T-helper 1 cell treated with Interleukin-12 subunit alpha and Interleukin-12 subunit beta and Interleukin-4 antibody, amounts not matched to agents 30 ng/mL and 1 ng/mL, for 36 hours (primary cell): ENCODE measurements at regions not wholly inside any gene's neighbourhood (a gene's known extent, or its start where the extent isn't known, plus 50 kb on each side); places are given as distances from the start of the nearest gene placed in this dataset.

ENCODE experiments used
- intact Hi-C: fragments of 100-400 bp; cut with micrococcal nuclease; formaldehyde crosslinking; loops from one replicate; pipeline ENCODE4 v1.15.1; 2024

DNA sequence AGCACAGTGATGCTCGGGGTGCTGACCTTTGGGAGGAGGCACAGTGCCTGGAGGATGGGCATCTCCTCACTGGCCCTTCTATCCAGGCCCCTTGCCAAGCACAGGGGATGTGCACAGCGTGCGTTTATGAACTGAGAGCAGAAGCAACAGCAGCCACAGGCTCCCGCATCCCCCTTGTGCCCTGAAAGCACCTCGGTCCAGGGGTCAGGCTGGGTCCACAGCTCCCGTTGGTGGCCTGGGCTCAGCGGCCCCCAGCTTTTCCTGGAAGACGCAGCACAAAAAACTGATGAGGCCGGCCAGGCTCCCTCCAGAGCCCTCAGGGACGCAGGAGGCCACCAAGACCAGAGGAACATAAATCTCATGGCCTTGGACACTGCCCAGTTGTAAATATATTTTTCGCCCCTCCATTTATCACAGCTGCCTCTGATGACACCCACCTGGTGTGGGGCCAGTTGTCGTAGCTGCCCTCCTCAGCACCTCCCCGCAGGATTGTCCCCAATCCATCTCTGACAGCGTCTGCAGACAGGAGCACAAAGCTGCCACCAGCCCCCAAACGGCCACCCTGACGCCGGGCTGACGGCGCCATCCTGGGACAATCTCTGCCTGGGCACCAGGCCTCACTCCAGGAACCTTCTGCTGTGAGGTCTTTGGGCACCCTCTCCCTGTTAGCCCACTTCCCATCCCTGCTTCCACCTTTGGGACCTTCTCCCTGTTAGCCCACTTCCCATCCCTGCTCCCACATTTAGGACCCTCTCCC lies 203.1 kb downstream of the BRD1 start:
- intact Hi-C loops = no loop called here

DNA sequence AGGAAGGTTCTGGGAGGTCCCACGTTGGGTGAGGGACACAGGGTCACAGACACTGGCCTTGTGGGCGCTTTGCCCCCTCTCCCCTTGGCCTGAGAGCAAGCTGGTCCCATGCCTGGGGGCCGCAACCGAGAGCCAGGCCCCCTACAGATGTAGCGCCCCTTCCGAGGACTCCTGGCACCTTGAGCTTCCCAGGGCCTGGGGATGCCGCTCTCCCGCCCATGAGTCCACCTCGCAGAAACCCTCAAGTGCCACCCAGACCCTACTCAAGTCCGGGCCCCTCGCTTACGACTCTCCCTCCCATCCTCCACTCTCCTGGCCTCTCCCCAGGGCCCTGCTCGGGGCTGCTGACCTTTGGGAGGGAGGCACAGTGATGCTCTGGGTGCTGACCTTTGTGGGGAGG lies 204.0 kb downstream of the BRD1 start:
- intact Hi-C loops = no loop called here

GRCh38 chr22:49623176-49623575 lies 204.5 kb downstream of the BRD1 start:
- intact Hi-C loops = no loop called here

DNA sequence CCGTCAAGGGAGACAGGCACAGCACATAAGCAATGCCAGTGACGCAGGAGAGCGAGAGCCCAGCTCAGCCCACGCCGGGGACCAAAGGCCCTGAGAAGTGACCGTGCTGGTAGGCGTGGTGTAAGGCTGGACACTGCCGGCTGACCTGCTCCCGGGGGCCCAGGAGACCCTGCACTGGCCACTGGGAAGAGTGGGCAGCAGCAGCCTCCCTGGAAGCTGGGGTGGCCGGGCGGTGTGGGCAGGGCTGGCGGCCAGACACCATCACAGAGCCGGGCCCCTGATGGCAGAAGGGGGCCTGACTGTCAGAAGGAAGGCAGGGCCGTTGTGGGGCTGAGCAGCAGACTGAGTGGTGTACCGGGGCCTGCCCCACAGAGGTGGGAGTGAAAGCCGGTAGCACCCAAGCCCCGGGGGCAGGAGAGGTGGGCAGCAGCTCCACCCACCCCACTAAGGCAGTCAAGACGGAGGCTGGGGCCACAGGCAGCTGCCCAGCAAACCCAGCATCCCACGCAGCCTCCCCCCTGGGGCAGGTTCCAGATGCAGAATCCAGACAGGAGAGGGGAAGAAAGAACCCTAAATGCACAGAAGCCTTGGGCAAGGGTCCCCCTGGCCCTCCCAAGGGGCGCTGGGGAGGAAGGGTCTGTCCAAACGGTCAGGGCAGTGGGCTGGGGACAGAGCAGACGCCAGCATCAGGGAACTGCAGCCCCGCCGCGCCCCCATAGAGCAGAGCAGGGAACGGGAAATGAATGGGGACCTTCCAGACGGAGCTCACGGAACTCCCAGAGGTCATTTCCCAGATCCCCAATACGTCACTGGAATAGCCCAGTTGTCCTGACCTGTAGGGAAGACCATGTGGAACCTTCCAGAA lies 205.2 kb downstream of the BRD1 start:
- intact Hi-C loops = no loop called here

- intact Hi-C loops = no loop called here
These were observed 206.0 kb downstream of the BRD1 start for GRCh38 chr22:49621601-49622210.

- intact Hi-C loops = no loop called here
These were observed 207.0 kb downstream of the BRD1 start for GRCh38 chr22:49620666-49621065.

GRCh38 chr22:49620003-49620556 lies 207.6 kb downstream of the BRD1 start:
- intact Hi-C loops = no loop called here

DNA sequence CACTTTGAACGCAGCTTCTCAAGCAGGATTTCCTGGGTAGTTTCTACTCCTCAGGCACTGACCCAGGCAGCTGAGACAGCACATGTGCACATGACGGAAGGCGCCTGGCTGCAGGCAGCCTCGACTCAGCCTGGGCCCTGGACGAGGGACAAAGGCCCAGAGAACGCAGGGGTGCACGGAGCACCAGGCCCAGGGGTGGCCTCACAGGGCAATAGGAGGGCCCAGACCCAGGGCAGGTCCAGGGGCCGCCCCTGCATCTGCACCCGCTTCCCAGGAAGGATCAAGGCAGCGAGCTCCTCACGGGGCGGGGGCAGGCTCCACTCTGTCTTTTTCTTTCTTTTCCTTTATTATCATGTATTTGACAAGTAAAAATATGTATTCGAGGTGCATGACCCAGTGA lies 208.4 kb downstream of the BRD1 start:
- intact Hi-C loops = no loop called here

DNA sequence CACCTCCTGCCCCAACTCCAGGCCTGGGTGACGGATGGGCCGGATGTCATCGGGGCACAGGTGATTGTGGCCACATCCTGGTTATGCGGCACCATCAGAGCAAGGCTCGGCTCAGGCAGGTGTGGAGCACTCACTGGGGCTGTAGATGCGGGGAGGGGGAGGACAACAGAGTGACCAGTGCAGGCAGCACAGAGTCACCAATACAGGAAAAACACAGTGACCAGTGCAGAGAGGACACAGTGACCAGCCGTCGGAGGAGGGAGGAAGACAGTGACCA lies 209.1 kb downstream of the BRD1 start:
- intact Hi-C loops = no loop called here

- intact Hi-C loops = no loop called here
These were observed 209.6 kb downstream of the BRD1 start for GRCh38 chr22:49617866-49618676.

DNA sequence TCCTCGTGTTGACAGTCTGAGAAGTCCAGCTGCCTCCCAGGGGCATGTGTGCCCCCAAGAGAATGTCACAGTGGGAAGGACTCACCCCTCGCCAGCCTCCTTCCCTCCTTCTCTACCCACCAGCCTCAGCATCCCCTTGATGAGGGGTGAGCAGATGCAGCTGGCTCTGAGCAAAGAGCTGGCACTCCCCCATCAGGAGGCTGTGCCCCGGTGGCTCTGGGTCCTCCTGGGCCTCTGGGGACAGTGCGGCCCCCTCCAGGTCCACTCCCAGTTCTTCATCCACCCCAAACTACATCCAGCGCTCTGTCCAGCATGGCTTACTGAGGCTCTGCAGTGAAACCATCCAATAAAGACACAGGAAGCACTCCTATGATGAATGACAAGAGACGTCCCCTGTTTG lies 210.4 kb downstream of the BRD1 start:
- intact Hi-C loops = no loop called here

- intact Hi-C loops = no loop called here
These were observed 211.1 kb downstream of the BRD1 start for GRCh38 chr22:49616356-49617231.

DNA sequence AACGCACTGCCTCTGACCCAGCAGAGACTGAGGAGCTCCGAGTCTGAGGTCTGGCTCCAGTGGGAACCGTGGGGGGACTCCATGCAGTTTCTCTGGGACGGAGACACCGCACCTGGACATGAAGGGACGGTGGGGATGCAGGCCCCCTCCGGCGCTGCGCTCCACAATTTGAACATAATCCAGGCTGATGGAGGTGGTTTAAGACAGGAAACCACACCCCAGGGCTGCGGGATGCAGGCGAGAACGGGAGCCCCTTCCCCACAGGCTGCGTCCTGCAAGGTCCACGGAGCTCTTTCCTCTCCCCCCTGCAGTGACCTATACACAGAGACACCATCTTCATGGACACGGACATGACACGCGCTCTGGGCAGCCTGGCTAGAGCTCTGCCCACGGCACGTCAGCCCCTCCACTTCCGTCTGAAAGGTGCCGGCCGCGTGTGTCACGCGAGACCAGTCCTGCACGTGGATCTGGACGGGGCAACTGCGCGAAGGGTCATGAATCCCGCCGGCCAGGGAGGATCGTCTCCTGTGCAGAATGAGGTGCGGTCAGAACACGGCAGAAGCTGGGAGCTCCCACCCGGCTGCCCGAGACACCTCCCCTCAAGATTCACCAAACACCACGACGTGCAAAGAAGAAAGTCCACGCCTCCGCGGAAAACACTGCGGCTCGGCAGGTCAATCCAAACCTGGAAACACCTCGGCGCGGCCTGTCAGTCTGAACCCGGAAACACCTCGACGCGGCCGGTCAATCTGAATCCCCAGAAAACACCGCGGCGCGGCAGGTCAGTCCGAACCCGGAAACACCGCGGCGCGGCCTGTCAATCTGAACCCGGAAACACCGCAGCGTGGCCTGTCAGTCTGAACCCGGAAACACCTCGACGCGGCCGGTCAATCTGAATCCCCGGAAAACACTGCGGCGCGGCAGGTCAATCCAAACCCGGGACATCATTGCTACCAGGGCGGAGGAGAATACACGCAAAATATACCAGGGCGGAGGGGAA lies 212.4 kb downstream of the BRD1 start:
- intact Hi-C loops = no loop called here

DNA sequence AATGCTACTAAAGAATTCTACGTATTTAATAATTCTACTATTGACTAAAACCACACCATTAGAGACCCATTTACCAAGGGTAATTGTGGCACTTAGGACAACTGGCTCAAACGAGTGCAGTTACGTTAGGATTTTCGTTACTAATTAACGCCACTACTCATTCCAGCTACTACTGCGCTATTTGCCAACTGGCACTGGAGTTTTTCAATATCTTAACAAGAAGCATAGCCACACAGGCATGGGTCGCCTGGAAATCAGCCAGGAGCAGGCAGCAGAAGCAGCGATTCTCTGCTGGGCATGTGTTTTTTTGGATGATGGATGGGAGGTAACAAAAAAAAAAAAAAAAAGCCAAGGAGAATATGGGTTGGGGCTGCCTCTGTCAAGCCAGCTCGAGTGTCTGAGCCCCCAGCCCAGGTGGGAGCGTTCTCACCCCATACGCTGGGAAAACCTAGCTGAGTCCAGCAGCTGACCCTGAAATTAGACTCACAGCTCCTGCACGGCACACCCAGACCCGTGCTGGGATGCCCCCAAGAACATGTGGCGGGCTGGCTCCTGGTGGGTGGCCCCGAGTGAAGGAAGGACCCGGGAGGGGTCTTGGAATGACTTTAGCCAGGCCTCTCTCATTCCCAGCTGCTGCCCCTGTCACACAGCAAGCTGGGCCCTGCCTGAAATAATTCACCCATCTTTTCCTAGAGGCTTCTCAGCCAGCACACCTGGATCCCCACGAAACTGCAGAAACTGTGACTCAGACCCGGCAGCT lies 214.0 kb downstream of the BRD1 start:
- intact Hi-C loops = no loop called here

DNA sequence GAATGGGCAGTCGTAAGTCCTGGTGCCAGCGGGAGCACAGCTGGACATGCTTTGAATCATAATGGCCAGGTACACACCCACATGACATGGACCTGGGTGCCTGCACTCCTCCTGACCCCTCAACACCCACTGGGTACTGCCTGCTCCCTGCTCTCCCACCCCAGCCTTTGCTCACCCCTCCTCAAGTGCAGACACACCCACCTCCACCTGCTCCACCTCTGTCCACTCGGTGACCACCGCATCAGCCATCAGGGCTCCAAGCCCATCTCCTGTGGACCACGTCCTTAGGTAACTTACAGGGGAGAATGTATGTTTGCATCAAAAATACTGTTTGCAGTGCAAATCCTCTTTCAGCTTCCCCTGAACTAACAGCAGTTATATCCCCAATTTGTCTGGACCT lies 214.6 kb downstream of the BRD1 start:
- intact Hi-C loops = no loop called here

DNA sequence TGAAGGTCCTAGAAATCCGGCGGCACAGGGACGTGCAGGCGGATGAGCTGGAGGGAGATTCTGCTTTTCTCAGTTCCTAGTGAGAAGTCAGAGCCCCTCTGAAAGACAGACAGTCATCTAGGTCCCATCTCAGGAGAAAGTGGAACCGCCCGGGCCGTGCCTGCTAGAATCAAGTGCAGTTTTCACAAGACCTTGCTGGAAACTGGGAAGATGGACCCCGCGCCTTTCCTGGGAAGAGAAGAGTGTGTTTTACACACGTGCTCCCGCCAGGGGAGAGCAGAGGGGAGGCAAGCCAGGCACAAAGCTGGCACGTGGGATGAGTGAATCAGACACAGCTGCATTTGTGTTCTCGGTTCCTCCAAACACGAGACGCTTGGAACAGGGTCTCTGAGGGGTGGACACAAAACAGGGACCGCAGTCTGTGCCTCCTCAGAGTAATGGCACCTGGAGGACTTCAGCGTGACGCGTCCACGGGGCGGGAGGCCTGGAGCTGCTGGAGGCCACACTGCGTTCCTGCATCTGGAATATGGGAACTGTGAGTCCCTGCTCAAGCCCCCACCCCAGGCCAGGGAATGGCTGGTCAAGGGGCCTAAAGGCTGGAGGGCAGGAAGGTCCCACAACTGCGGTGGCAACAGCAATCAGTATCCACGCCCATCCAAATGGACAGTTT lies 218.3 kb downstream of the BRD1 start:
- intact Hi-C loops = no loop called here

DNA sequence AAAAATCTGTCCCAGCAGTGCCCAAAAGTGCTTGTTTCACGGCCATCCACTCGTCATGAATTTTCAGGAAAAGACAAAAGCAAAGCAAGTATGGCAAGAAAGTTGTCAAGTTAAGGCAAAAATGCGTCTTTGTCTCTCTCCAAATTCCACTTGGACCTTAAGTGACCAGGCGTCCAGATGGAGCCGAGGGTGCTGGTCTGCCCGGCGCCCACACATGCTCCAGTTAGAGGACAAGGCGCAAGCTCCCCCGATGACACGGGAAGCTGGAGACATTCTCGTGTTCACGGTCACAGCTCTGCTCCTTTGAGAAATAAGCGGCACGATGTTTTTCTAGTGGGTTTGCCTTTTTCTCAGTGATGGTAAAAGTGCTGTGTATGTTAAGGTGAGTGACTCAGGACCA lies 219.0 kb downstream of the BRD1 start:
- intact Hi-C loops = no loop called here

GRCh38 chr22:49608228-49608627 lies 219.4 kb downstream of the BRD1 start:
- intact Hi-C loops = no loop called here
